GM18907 (cell line): ENCODE measurements at regions not wholly inside any gene's neighbourhood (a gene's known extent, or its start where the extent isn't known, plus 50 kb on each side); places are given as distances from the start of the nearest gene placed in this dataset.
"Not testable (repeated sequence)": the region's sequence is repeated elsewhere in the genome, so short reads cannot be mapped to it uniquely, and the experiment has no call there.

Experiments used
- ATAC-seq: cut with Tn5 transposase; IDR thresholded peaks from one replicate; pipeline ENCODE4 v1.9.1; 2021; ENCODE audit warnings: mild to moderate bottlenecking, moderate library complexity; ENCODE audit not compliant: unreplicated experiment

- ATAC-seq = no peak
These were observed 186.6 kb upstream of the HAAO start for GRCh38 chr2:42978887-42979415.

- no peak for ATAC-seq
These were observed 185.9 kb upstream of the HAAO start for GRCh38 chr2:42978175-42978886.

GRCh38 chr2:42977270-42978174 is 185.1 kb upstream of the HAAO start:
- no peak for ATAC-seq

GRCh38 chr2:42976351-42976750 is 184.0 kb upstream of the HAAO start:
- ATAC-seq = no peak

GRCh38 chr2:42974721-42975717 is 182.6 kb upstream of the HAAO start:
- ATAC-seq = no peak

GRCh38 chr2:42974169-42974720 is 181.9 kb upstream of the HAAO start:
- no peak for ATAC-seq

GRCh38 chr2:42973726-42974125 is 181.3 kb upstream of the HAAO start:
- ATAC-seq = no peak

- not testable (repeated sequence) for ATAC-seq
These were observed 180.6 kb upstream of the HAAO start for GRCh38 chr2:42972933-42973516.

- no peak for ATAC-seq
These were observed 179.8 kb upstream of the HAAO start for GRCh38 chr2:42971947-42972736.

- no peak for ATAC-seq
These were observed 179.0 kb upstream of the HAAO start for GRCh38 chr2:42971381-42971780.

- no peak for ATAC-seq
These were observed 177.8 kb upstream of the HAAO start for GRCh38 chr2:42970151-42970550.

- ATAC-seq = no peak
These were observed 177.1 kb upstream of the HAAO start for GRCh38 chr2:42969231-42970150.

GRCh38 chr2:42967959-42968674 is 175.7 kb upstream of the HAAO start:
- ATAC-seq = no peak

- no peak for ATAC-seq
These were observed 173.5 kb upstream of the HAAO start for GRCh38 chr2:42965910-42966309.

GRCh38 chr2:42965196-42965595 is 172.8 kb upstream of the HAAO start:
- ATAC-seq = no peak

- no peak for ATAC-seq
These were observed 172.2 kb upstream of the HAAO start for GRCh38 chr2:42964439-42965083.

GRCh38 chr2:42963452-42964068 is 171.2 kb upstream of the HAAO start:
- ATAC-seq = no peak
